Left lung (tissue), 4 donors: ENCODE measurements at regions not wholly inside any gene's neighbourhood (a gene's known extent, or its start where the extent isn't known, plus 50 kb on each side); places are given as distances from the start of the nearest gene placed in this dataset.

Experiments used
- ATAC-seq: fragments of 200-7000 bp; cut with Tn5 transposase; one replicate; pipeline ENCODE4 v1.9.1; 2020; ENCODE audit warnings: moderate library complexity
- DNase-seq, 4 donors: peaks; one replicate each; pipeline ENCODE4 v3.0.0-alpha.2; 2013 to 2020
- H3K27ac ChIP-seq, 2 donors: fragments of 200-600 bp; sonication (generic) in 1 of 2; one replicate each; pipeline versions ENCODE4 v1.5.0 to v1.8.0; 2020 to 2021
- H3K27me3 ChIP-seq, 2 donors: fragments of 200-600 bp; sonication (generic) in 1 of 2; one replicate each; pipeline versions ENCODE4 v1.5.0 to v1.8.0; 2020 to 2021
- H3K36me3 ChIP-seq, 2 donors: fragments of 200-600 bp; sonication (generic) in 1 of 2; one replicate each; pipeline versions ENCODE4 v1.5.0 to v1.8.0; 2020 to 2021
- H3K4me1 ChIP-seq, 2 donors: fragments of 200-600 bp; one replicate each; pipeline ENCODE4 v1.8.0; 2021
- H3K4me3 ChIP-seq, 2 donors: fragments of 200-600 bp; sonication (generic) in 1 of 2; one replicate each; pipeline versions ENCODE4 v1.5.0 to v1.8.0; 2020 to 2021; ENCODE audit warnings: mild to moderate bottlenecking in 1 of 2
- H3K9me3 ChIP-seq, 2 donors: fragments of 200-600 bp; sonication (generic) in 1 of 2; one replicate each; pipeline versions ENCODE4 v1.5.0 to v1.8.0; 2020 to 2021
- CTCF ChIP-seq, 2 donors: fragments of 200-600 bp; sonication (generic) in 1 of 2; IDR thresholded peaks; one replicate each; pipeline versions ENCODE4 v1.5.0 to v1.8.0; 2021; ENCODE audit warnings: antibody characterized with exemption in 2 of 2
- intact Hi-C, 2 donors: fragments of 100-400 bp; cut with DNase I; formaldehyde crosslinking; loops; one replicate each; pipeline versions ENCODE4 v1.11.2 to v1.14.2; 2022
- donor health status: DM: no; HTN: yes; CAD: no.
- donor health status: DM: no; HTN: no; CAD: no.

GRCh38 chr6:90894285-90895130 lies 307.6 kb upstream of the MAP3K7 start:
- H3K4me1 ChIP-seq: no peaks in the 10 kb centered on the region
- H3K9me3 ChIP-seq: no peaks in the 10 kb centered on the region
- peaks cover 0 to 4% of the 10 kb centered on the region in 2 donors for H3K27me3 ChIP-seq
- no peak overlapping the region for H3K27ac ChIP-seq
- DNase-seq (no peak), ATAC-seq (no peak)
- no peak for TF ChIP-seq CTCF (IDR thresholded peaks at IDR 0.05)
- intact Hi-C loops: no loop called here
- no peak overlapping the region for H3K4me3 ChIP-seq
- no peaks in the 10 kb centered on the region for H3K36me3 ChIP-seq

GRCh38 chr6:90893400-90893799 lies 306.5 kb upstream of the MAP3K7 start:
- no peak for ATAC-seq
- H3K27me3 ChIP-seq: peaks cover 0 to 4% of the 10 kb centered on the region in 2 donors

GRCh38 chr6:90892271-90892670 lies 305.4 kb upstream of the MAP3K7 start:
- Histone ChIP-seq H3K9me3 (no peaks in the 10 kb centered on the region), H3K4me3 (no peak overlapping the region), H3K36me3 (no peaks in the 10 kb centered on the region), H3K27ac (no peak overlapping the region), H3K27me3 (peaks cover 0 to 4% of the 10 kb centered on the region in 2 donors), H3K4me1 (no peaks in the 10 kb centered on the region)
- DNase-seq (no peak), ATAC-seq (no peak)
- TF ChIP-seq CTCF (IDR thresholded peaks at IDR 0.05): no peak
- intact Hi-C loops: no loop called here

More at GRCh38 chr6:90893400-90893799, 306.5 kb upstream of the MAP3K7 start:
- no peak for DNase-seq
- Histone ChIP-seq H3K9me3 (no peaks in the 10 kb centered on the region), H3K36me3 (no peaks in the 10 kb centered on the region), H3K27ac (no peak overlapping the region), H3K4me1 (no peaks in the 10 kb centered on the region), H3K4me3 (no peak overlapping the region)
- intact Hi-C loops: no loop called here
- no peak for TF ChIP-seq CTCF (IDR thresholded peaks at IDR 0.05)

- no peak for ATAC-seq
- TF ChIP-seq CTCF (IDR thresholded peaks at IDR 0.05): no peak
- intact Hi-C loops: no loop called here
- Histone ChIP-seq H3K9me3 (no peaks in the 10 kb centered on the region), H3K36me3 (no peaks in the 10 kb centered on the region), H3K4me1 (no peaks in the 10 kb centered on the region), H3K27me3 (peaks cover 0 to 4% of the 10 kb centered on the region in 2 donors), H3K27ac (no peak overlapping the region), H3K4me3 (no peak overlapping the region)
- no peak for DNase-seq
Observed at GRCh38 chr6:90891355-90891754, 304.5 kb upstream of the MAP3K7 start.

- no peaks in the 10 kb centered on the region for H3K4me1 ChIP-seq
- no peaks in the 10 kb centered on the region for H3K36me3 ChIP-seq
- intact Hi-C loops: no loop called here
- H3K27ac ChIP-seq: no peak overlapping the region
- peaks cover 0 to 4% of the 10 kb centered on the region in 2 donors for H3K27me3 ChIP-seq
- ATAC-seq (no peak), DNase-seq (no peak)
- H3K4me3 ChIP-seq: no peak overlapping the region
- H3K9me3 ChIP-seq: no peaks in the 10 kb centered on the region
- TF ChIP-seq CTCF (IDR thresholded peaks at IDR 0.05): no peak
Observed at GRCh38 chr6:90890683-90891330, 303.9 kb upstream of the MAP3K7 start.
